ENCODE measurements at regions not wholly inside any gene's neighbourhood (a gene's known extent, or its start where the extent isn't known, plus 50 kb on each side); places are given as distances from the start of the nearest gene placed in this dataset.

DNA sequence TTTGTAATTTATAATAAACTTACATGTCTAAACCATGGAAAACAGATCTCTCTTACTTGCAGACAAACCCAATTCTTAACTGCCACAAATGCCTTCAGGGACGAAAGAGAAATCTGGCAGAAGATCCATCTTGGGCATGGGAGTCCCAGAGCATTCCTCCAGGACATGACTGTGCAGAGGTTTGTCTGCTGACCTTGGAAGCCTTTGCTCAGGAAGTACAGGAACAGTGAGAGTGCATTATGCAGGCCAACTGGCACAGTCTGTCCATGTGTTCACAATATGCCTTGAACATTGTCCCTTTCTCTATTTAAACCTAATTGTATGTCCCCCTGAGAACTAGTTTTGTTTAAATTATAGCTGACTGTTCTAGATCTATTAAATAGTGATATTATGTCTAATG lies 467.1 kb downstream of the ATP23 start:
- BruUV-seq (replicated peaks) = no TSS peak
- intact Hi-C loops (cut with micrococcal nuclease) = no loop called here
- TF ChIP-seq, protein P1, sequence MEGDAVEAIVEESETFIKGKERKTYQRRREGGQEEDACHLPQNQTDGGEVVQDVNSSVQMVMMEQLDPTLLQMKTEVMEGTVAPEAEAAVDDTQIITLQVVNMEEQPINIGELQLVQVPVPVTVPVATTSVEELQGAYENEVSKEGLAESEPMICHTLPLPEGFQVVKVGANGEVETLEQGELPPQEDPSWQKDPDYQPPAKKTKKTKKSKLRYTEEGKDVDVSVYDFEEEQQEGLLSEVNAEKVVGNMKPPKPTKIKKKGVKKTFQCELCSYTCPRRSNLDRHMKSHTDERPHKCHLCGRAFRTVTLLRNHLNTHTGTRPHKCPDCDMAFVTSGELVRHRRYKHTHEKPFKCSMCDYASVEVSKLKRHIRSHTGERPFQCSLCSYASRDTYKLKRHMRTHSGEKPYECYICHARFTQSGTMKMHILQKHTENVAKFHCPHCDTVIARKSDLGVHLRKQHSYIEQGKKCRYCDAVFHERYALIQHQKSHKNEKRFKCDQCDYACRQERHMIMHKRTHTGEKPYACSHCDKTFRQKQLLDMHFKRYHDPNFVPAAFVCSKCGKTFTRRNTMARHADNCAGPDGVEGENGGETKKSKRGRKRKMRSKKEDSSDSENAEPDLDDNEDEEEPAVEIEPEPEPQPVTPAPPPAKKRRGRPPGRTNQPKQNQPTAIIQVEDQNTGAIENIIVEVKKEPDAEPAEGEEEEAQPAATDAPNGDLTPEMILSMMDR (IDR thresholded peaks at IDR 0.05; ENCODE audit: unreplicated experiment) = no peak
- Mint-ChIP-seq H3K9me3 (ENCODE audit: unreplicated experiment) (no peaks in the 10 kb centered on the region), H3K4me1 (ENCODE audit: insufficient read depth, unreplicated experiment) (peaks cover 11% of the 10 kb centered on the region), H3K36me3 (ENCODE audit: insufficient read depth, unreplicated experiment) (no peaks in the 10 kb centered on the region), H3K27me3 (ENCODE audit: insufficient read depth, unreplicated experiment) (no peaks in the 10 kb centered on the region), H3K4me3 (ENCODE audit: unreplicated experiment) (no peak overlapping the region), H3K27ac (ENCODE audit: low read depth, unreplicated experiment) (no peak overlapping the region)
- CTCF ChIA-PET = interaction anchor here (1.2 kb wide), 1 partner anchor 30 kb away, joined by 4 read pairs; no protein-coding TSS in a partner anchor
- POLR2A ChIA-PET = interaction anchor here (0.7 to 1.3 kb wide), 2 partner anchors 14 to 16 kb away, joined by 3 read pairs; no protein-coding TSS in a partner anchor
- no peak for DNase-seq (ENCODE audit: unreplicated experiment)

GRCh38 chr12:58412461-58413060 lies 471.2 kb downstream of the ATP23 start:
- Mint-ChIP-seq H3K27me3 (ENCODE audit: insufficient read depth, unreplicated experiment) (no peaks in the 10 kb centered on the region), H3K27ac (ENCODE audit: low read depth, unreplicated experiment) (no peak overlapping the region), H3K4me1 (ENCODE audit: insufficient read depth, unreplicated experiment) (peaks cover 17% of the 10 kb centered on the region), H3K4me3 (ENCODE audit: unreplicated experiment) (no peak overlapping the region), H3K9me3 (ENCODE audit: unreplicated experiment) (no peaks in the 10 kb centered on the region), H3K36me3 (ENCODE audit: insufficient read depth, unreplicated experiment) (no peaks in the 10 kb centered on the region)
- ChIA-PET POLR2A (interaction anchor here (0.7 to 1.3 kb wide), 3 partner anchors 8 to 35 kb away, joined by 3 to 5 read pairs (median 4); no protein-coding TSS in a partner anchor), CTCF (interaction anchor here (0.6 kb wide), 1 partner anchor 31 kb away, joined by 4 read pairs; no protein-coding TSS in a partner anchor)
- BruUV-seq (replicated peaks) = no TSS peak
- TF ChIP-seq, protein P1 (IDR thresholded peaks at IDR 0.05; ENCODE audit: unreplicated experiment) = no peak
- intact Hi-C loops (cut with micrococcal nuclease) = no loop called here
- no peak for DNase-seq (ENCODE audit: unreplicated experiment)

DNA sequence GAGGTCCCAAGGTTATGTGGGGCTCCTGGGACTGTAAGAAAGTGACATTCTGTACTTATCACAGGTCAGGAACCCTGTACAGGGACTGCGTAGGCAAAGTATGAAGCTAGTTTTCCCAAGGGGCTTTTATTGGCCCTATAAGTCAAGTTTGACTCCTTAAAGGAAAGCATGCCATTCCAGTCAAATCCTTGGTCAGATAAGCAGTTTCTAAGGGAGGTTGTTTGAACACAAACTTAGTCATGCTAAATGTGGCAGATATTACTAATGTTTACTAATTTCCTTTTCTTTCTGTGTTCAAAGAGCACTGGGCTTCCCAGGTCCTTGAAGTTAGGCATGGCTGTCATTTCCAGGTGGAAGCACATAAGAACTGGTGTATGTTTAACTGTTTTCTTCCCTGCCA lies 472.4 kb downstream of the ATP23 start:
- TF ChIP-seq, protein P1 (IDR thresholded peaks at IDR 0.05; ENCODE audit: unreplicated experiment) = no peak
- POLR2A ChIA-PET = interaction anchor here (1.1 to 1.3 kb wide), 2 partner anchors 10 to 11 kb away, joined by 4 to 5 read pairs; no protein-coding TSS in a partner anchor
- Mint-ChIP-seq H3K9me3 (ENCODE audit: unreplicated experiment) (no peaks in the 10 kb centered on the region), H3K27me3 (ENCODE audit: insufficient read depth, unreplicated experiment) (no peaks in the 10 kb centered on the region), H3K27ac (ENCODE audit: low read depth, unreplicated experiment) (peak overlapping the region; percentile 29), H3K36me3 (ENCODE audit: insufficient read depth, unreplicated experiment) (no peaks in the 10 kb centered on the region), H3K4me1 (ENCODE audit: insufficient read depth, unreplicated experiment) (peaks cover 23% of the 10 kb centered on the region), H3K4me3 (ENCODE audit: unreplicated experiment) (no peak overlapping the region)
- intact Hi-C loops (cut with micrococcal nuclease) = no loop called here
- DNase-seq (ENCODE audit: unreplicated experiment) = no peak
- CTCF ChIA-PET = interaction anchor here (0.6 kb wide), 1 partner anchor 408 kb away, joined by 6 read pairs; no protein-coding TSS in a partner anchor
- no TSS peak for BruUV-seq (replicated peaks)

DNA sequence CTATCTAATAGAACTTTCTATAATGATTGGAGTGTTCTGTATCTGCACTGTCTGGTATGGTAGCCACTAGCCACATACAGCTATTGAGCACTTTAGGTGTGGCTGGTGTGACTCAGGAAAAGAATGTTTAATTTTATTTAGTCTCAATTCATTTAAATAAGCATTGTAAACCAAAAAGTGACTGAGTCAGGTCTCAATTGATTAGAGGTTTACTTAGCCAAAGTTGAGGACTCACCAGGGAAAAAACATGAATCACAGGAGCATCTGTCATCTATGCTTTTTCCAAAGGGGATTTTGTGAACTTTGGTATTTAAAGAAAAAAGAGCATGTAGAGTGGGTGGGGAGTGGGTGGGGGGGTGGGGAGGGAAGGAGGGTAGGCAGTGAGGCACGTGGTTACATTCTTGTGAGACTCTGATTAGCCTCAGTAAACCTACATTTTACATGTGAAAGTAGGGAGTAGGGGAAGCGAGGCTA lies 473.1 kb downstream of the ATP23 start:
- TF ChIP-seq, protein P1 (IDR thresholded peaks at IDR 0.05; ENCODE audit: unreplicated experiment) = no peak
- Mint-ChIP-seq H3K9me3 (ENCODE audit: unreplicated experiment) (no peaks in the 10 kb centered on the region), H3K4me3 (ENCODE audit: unreplicated experiment) (no peak overlapping the region), H3K36me3 (ENCODE audit: insufficient read depth, unreplicated experiment) (no peaks in the 10 kb centered on the region), H3K27me3 (ENCODE audit: insufficient read depth, unreplicated experiment) (no peaks in the 10 kb centered on the region), H3K4me1 (ENCODE audit: insufficient read depth, unreplicated experiment) (peaks cover 27% of the 10 kb centered on the region), H3K27ac (ENCODE audit: low read depth, unreplicated experiment) (peak overlapping the region; percentile 29)
- DNase-seq (ENCODE audit: unreplicated experiment) = no peak
- no TSS peak for BruUV-seq (replicated peaks)
- intact Hi-C loops (cut with micrococcal nuclease) = no loop called here
- CTCF ChIA-PET = no interaction called here
- POLR2A ChIA-PET = no interaction called here

All from MCF 10A (cell line).